ENCODE measurements at regions not wholly inside any gene's neighbourhood (a gene's known extent, or its start where the extent isn't known, plus 50 kb on each side); places are given as distances from the start of the nearest gene placed in this dataset.

GRCh38 chr13:72317346-72318109, 409.9 kb downstream of the MZT1 start:
- Mint-ChIP-seq H3K27me3 (no peaks in the 10 kb centered on the region), H3K4me1 (no peaks in the 10 kb centered on the region), H3K36me3 (no peaks in the 10 kb centered on the region), H3K4me3 (no peak overlapping the region), H3K9me3 (peaks cover 0 to 8% (median 0%) of the 10 kb centered on the region in 9 donors), H3K27ac (no peak overlapping the region)
- ATAC-seq = no peak
- DNase-seq = no peak
- POLR2A ChIA-PET = no interaction called here

DNA sequence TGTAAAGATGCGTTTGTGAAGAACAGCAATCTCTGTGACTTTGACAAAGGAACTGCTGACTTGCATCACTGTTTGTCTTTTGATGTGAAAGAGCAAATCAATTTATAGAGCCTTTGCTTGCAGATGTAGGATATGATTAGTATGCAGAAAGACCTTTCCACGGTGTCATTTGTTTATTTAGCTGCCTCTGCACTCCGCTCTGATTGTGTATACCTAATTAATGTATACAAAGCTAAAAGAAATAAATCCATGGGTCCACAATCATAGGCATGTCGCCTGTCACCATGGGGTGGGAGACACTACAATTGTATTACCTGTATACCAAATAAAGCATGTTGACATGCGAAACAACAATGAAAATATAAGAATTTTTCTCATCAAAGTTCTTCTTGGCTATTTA, 410.7 kb downstream of the MZT1 start:
- POLR2A ChIA-PET = no interaction called here
- no peak for ATAC-seq
- H3K36me3 Mint-ChIP-seq = no peaks in the 10 kb centered on the region
- H3K4me1 Mint-ChIP-seq = no peaks in the 10 kb centered on the region
- peaks cover 0 to 5% (median 0%) of the 10 kb centered on the region in 9 donors for H3K9me3 Mint-ChIP-seq
- DNase-seq = no peak
- no peak overlapping the region for H3K27ac Mint-ChIP-seq
- H3K4me3 Mint-ChIP-seq = no peak overlapping the region
- no peaks in the 10 kb centered on the region for H3K27me3 Mint-ChIP-seq

- POLR2A ChIA-PET = no interaction called here
- no peak overlapping the region for H3K4me3 Mint-ChIP-seq
- ATAC-seq (no peak), DNase-seq (no peak)
- no peaks in the 10 kb centered on the region for H3K27me3 Mint-ChIP-seq
- no peaks in the 10 kb centered on the region for H3K4me1 Mint-ChIP-seq
- H3K27ac Mint-ChIP-seq = no peak overlapping the region
- peaks cover 0 to 2% (median 0%) of the 10 kb centered on the region in 9 donors for H3K9me3 Mint-ChIP-seq
- no peaks in the 10 kb centered on the region for H3K36me3 Mint-ChIP-seq
Observed at GRCh38 chr13:72315312-72315711, 412.1 kb downstream of the MZT1 start.

DNA sequence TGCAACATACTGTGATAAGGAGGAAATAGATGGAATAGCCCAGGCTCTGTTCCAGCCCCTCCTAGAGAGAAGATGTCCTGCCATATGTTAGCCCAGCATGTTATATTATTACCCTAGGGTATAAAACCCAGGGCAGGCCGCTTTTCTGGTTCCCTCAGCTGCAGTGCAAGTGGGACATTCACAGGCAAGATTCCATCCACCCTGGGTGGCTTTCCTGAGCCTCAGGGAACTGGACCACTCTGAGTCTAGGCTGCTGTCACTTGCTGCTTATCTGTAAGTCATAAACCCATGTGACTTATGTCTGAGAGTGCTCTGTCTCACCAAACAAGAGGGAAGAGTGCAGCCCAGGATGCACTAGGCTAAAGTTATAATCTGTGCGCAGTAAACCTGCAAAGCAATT, 413.2 kb downstream of the MZT1 start:
- Mint-ChIP-seq H3K4me1 (no peaks in the 10 kb centered on the region), H3K4me3 (no peak overlapping the region), H3K9me3 (peaks cover 0 to 4% (median 0%) of the 10 kb centered on the region in 9 donors), H3K27ac (no peak overlapping the region), H3K27me3 (no peaks in the 10 kb centered on the region), H3K36me3 (no peaks in the 10 kb centered on the region)
- no peak for ATAC-seq
- POLR2A ChIA-PET = no interaction called here
- DNase-seq = no peak

GRCh38 chr13:72313546-72313945, 413.9 kb downstream of the MZT1 start:
- H3K4me1 Mint-ChIP-seq = no peaks in the 10 kb centered on the region
- H3K9me3 Mint-ChIP-seq = peaks cover 0 to 4% (median 0%) of the 10 kb centered on the region in 9 donors
- H3K27me3 Mint-ChIP-seq = no peaks in the 10 kb centered on the region
- H3K27ac Mint-ChIP-seq = no peak overlapping the region
- H3K36me3 Mint-ChIP-seq = no peaks in the 10 kb centered on the region
- DNase-seq (no peak), ATAC-seq (no peak)
- no peak overlapping the region for H3K4me3 Mint-ChIP-seq
- POLR2A ChIA-PET = no interaction called here

GRCh38 chr13:72303941-72304746, 423.3 kb downstream of the MZT1 start:
- Mint-ChIP-seq H3K27ac (no peak overlapping the region), H3K36me3 (no peaks in the 10 kb centered on the region), H3K4me3 (no peak overlapping the region), H3K27me3 (no peaks in the 10 kb centered on the region), H3K9me3 (peaks cover 0 to 8% (median 0%) of the 10 kb centered on the region in 9 donors), H3K4me1 (no peaks in the 10 kb centered on the region)
- ATAC-seq (no peak), DNase-seq (no peak)
- POLR2A ChIA-PET = no interaction called here

GRCh38 chr13:72296246-72296645, 429.2 kb upstream of the DACH1 start:
- Mint-ChIP-seq H3K36me3 (no peaks in the 10 kb centered on the region), H3K4me3 (no peak overlapping the region), H3K27ac (no peak overlapping the region), H3K9me3 (peaks cover 0 to 25% (median 4%) of the 10 kb centered on the region in 9 donors), H3K4me1 (no peaks in the 10 kb centered on the region), H3K27me3 (no peaks in the 10 kb centered on the region)
- ATAC-seq = no peak
- DNase-seq = no peak
- POLR2A ChIA-PET = no interaction called here

DNA sequence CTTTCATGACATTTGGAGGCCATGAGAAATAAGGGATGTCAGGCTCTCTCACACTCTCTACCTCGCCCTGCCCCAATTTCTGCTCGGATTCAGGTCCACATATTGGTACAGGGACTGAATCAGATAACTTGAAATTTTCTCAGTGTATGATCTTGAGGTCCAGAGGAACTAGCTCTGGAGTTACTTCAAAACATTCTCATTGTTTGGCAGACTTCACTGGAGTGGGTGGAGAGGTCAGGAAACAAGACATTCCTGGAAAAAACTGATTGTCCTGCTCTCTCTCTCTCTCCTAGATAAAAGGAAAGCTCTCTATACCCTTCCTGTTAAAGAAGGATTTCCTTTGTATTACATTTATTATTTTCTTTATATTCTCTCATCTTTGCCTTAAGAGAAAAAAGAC, 428.1 kb upstream of the DACH1 start:
- no peak overlapping the region for H3K4me3 Mint-ChIP-seq
- DNase-seq (no peak), ATAC-seq (no peak)
- no peaks in the 10 kb centered on the region for H3K27me3 Mint-ChIP-seq
- H3K27ac Mint-ChIP-seq = no peak overlapping the region
- peaks cover 0 to 25% (median 5%) of the 10 kb centered on the region in 9 donors for H3K9me3 Mint-ChIP-seq
- POLR2A ChIA-PET = no interaction called here
- H3K36me3 Mint-ChIP-seq = no peaks in the 10 kb centered on the region
- H3K4me1 Mint-ChIP-seq = no peaks in the 10 kb centered on the region

DNA sequence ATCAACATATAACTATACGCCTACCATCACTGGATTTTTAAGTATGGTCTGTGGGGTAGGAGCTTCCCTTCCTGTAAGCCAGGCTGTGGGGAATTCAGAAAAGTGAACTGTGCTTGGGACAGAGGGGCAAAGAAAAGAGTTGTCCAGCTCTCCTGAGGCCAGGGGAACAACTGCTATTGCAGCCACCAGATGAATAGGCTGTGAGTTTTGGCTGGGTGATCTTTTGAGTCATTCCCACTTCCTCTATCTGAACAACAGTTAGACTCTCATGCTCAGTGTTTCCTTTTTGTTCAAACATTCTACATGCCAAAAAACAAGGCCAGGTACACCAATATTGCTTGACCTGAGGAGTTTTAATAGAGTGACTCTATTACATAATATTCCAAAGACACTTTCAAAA, 426.2 kb upstream of the DACH1 start:
- H3K4me3 Mint-ChIP-seq = no peak overlapping the region
- no peaks in the 10 kb centered on the region for H3K4me1 Mint-ChIP-seq
- H3K36me3 Mint-ChIP-seq = peaks cover 0 to 5% (median 0%) of the 10 kb centered on the region in 3 donors
- no peaks in the 10 kb centered on the region for H3K27me3 Mint-ChIP-seq
- POLR2A ChIA-PET = no interaction called here
- no peak for ATAC-seq
- peaks cover 0 to 25% (median 8%) of the 10 kb centered on the region in 9 donors for H3K9me3 Mint-ChIP-seq
- H3K27ac Mint-ChIP-seq = no peak overlapping the region
- no peak for DNase-seq

DNA sequence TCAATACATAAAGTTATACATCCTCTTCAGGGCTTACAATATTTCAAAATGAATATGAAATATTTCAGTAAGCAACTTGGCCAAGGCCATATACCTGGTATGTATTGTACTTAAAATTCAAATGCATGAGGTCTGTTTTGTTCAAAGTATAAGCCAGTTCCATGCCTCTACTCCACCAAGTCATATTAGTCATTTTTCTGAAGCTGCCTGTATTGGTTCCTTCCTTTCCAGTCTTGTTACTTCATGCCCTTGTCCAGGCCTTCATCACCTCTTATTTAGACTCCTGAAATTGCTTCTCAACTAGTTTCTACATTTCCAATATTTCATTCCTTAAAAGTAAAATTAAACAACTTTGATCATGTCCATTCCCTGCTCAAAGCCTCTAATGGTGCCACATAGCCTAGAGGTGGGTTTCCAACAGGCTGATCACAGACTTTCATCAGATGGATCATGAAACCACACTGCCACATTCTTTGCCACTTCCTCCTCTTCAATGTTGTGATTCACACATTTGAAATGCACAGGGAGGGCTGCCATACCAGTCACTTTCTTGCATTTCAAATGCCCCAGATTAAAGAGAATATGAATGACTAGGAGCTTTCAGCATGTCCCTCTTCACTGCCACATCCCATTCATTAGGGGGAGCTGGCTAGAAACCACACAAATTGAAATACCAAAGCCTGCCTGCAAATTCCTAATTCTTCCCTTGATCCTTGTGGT, 424.1 kb upstream of the DACH1 start:
- H3K27ac Mint-ChIP-seq = no peak overlapping the region
- H3K4me3 Mint-ChIP-seq = no peak overlapping the region
- no peak for DNase-seq

GRCh38 chr13:72286421-72286820, 419.4 kb upstream of the DACH1 start:
- peaks cover 0 to 5% (median 0%) of the 10 kb centered on the region in 3 donors for H3K36me3 Mint-ChIP-seq
- H3K4me3 Mint-ChIP-seq = no peak overlapping the region
- ATAC-seq = no peak
- POLR2A ChIA-PET = no interaction called here
- no peak overlapping the region for H3K27ac Mint-ChIP-seq
- DNase-seq = no peak
- H3K9me3 Mint-ChIP-seq = peaks cover 0 to 7% (median 3%) of the 10 kb centered on the region in 9 donors
- H3K4me1 Mint-ChIP-seq = no peaks in the 10 kb centered on the region
- no peaks in the 10 kb centered on the region for H3K27me3 Mint-ChIP-seq

More for the DNA sequence above, 424.1 kb upstream of the DACH1 start:
- Mint-ChIP-seq H3K4me1 (no peaks in the 10 kb centered on the region), H3K36me3 (peaks cover 0 to 5% (median 0%) of the 10 kb centered on the region in 3 donors), H3K9me3 (peaks cover 0 to 25% (median 9%) of the 10 kb centered on the region in 9 donors), H3K27me3 (no peaks in the 10 kb centered on the region)
- POLR2A ChIA-PET = no interaction called here
- ATAC-seq = no peak

DNA sequence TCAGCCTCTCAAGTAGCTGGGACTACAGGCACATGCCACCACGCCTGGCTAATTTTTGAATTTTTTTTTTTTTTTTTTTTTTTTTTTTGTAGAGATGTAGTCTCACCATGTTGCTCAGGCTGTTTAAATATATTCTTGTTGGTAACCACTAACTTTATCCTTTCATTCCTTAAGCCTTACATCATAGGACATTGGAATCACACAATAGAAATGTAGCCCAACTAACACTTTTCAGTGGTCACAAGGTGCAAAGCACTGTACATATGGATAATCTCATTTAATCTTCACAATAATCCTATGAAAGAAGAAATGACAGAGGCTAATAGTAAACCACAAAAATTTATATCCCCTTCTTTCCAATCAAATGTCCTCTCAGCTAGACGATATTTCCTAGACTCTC, 417.8 kb upstream of the DACH1 start:
- Mint-ChIP-seq H3K9me3 (peaks cover 0 to 9% (median 4%) of the 10 kb centered on the region in 9 donors), H3K4me3 (no peak overlapping the region), H3K27me3 (no peaks in the 10 kb centered on the region), H3K36me3 (peaks cover 0 to 5% (median 0%) of the 10 kb centered on the region in 3 donors), H3K4me1 (no peaks in the 10 kb centered on the region), H3K27ac (no peak overlapping the region)
- POLR2A ChIA-PET = no interaction called here
- ATAC-seq = no peak
- no peak for DNase-seq

DNA sequence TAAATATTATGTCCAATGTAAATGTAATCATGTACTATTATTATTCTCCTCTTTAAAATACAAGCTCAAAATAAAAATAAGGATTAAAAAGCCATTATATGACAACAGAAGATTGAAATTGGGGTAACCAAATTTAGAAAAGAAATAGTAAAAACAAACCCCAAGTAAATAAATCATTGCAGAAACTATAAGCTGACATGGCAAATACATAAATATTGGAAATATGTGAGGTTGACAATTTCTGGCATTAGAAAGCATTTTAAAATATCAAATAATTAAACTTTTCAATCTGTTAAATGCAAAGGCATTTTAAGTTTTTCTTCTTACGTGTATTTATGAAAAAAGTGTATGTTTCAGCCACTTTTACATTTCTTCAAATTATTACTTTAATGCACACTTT, 394.7 kb upstream of the DACH1 start:
- no peaks in the 10 kb centered on the region for H3K36me3 Mint-ChIP-seq
- H3K4me3 Mint-ChIP-seq = no peak overlapping the region
- DNase-seq (no peak), ATAC-seq (no peak)
- no peaks in the 10 kb centered on the region for H3K4me1 Mint-ChIP-seq
- POLR2A ChIA-PET = no interaction called here
- H3K9me3 Mint-ChIP-seq = peaks cover 0 to 30% (median 5%) of the 10 kb centered on the region in 9 donors
- H3K27me3 Mint-ChIP-seq = peaks cover 0 to 3% (median 0%) of the 10 kb centered on the region in 5 donors
- H3K27ac Mint-ChIP-seq = no peak overlapping the region

Measured in naive thymus-derived CD8-positive, alpha-beta T cell (primary cell).